H54 (cell line): ENCODE measurements at regions not wholly inside any gene's neighbourhood (a gene's known extent, or its start where the extent isn't known, plus 50 kb on each side); places are given as distances from the start of the nearest gene placed in this dataset.

Experiments used
- DNase-seq: peaks from one replicate; pipeline ENCODE4 v3.0.0; 2011; ENCODE audit warnings: low spot score, mixed read lengths; ENCODE audit not compliant: insufficient read length
- FAIRE-seq: peaks from 3 replicates; lab custom pipeline; 2011; peaks lifted over from hg19 to GRCh38; lab: Jason Lieb, UNC
- POLR2A ChIP-seq: IDR thresholded peaks from 2 replicates; pipeline ENCODE4 v1.6.1; 2011; ENCODE audit warnings: low read depth, mild to moderate bottlenecking, low read length

DNA sequence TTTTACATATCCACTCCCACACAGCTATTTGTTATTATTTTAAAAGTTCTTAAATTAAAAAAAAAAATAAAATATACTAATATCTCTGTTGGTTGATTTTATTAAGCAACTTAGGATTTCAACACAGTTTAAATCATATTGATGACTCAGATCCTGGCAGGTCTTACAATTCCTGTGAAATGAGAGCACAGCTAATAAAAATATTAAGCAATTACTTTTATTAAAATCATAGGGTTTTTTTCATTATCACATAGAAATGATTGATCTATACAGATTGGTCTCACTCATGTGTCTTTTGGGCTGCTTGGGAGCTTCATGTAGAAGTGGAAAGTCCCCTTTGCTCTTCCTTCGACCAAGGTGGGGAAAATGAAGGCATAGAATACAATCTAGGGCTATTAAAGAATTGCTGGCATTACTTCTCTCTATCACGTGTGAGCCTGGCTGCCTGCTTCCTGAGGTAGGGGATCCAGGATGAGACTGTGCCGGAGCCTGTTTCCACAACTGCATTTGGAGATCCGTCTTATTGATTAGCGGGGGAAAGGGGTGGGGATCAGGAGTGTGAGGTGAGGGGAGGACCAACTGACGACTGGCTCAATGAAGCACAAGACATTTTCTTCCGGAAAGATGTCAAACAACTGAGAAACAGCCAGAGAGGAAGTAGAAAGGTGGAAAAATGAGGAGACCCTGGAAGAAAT, 858.0 kb downstream of the USP25 start:
- DNase-seq (no peak), FAIRE-seq (no peak)
- TF ChIP-seq POLR2A: no peak

DNA sequence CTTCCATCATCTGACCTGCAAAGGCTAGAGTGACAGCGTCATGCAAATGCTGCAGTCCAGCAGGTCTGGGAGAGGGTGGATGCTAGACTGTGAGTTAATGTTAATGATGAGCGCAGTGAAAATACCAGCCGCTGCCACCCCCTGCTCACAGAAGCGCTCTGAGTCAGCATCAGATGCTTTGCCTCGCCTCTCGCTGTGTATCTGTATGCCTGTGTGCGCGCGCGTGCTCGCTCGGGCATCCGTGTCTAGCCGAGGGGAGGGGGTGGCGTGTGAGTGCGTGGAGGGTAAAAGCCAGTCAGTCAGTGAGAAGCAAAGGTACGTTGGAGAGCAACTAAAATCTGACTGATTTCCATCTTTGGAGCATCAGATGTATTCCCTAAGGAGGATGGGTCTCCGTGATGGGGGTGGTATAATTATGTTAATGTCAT, 858.7 kb downstream of the USP25 start:
- 0 out of 2 replicates have a peak, but pooled peaks have one; percentile 40 for TF ChIP-seq POLR2A
- DNase-seq (peak; percentile 57), FAIRE-seq (peak; percentile 99)

- no peak for DNase-seq
- peak; percentile 61 for FAIRE-seq
- no peak for TF ChIP-seq POLR2A
Measured at GRCh38 chr21:16589006-16589898, 859.5 kb downstream of the USP25 start.

DNA sequence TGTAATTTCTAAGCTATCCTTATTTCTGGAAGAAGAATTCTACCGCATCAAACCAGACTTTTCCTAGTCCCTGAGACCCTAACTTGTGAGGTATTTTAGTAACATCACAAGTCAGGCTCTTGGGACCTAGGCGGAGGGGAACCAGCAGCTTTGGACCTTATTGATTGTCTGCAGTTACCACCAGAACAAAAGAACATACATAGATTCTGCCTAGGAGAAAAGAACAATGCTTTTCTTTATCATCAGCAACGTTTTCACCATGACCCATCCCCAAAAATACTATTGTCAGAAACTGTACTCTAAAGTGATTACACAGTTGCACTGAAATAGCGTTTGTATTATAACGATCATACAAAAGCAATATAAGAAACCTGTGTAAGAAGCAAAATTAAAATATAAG, 860.4 kb downstream of the USP25 start:
- DNase-seq (no peak), FAIRE-seq (no peak)
- no peak for TF ChIP-seq POLR2A

DNA sequence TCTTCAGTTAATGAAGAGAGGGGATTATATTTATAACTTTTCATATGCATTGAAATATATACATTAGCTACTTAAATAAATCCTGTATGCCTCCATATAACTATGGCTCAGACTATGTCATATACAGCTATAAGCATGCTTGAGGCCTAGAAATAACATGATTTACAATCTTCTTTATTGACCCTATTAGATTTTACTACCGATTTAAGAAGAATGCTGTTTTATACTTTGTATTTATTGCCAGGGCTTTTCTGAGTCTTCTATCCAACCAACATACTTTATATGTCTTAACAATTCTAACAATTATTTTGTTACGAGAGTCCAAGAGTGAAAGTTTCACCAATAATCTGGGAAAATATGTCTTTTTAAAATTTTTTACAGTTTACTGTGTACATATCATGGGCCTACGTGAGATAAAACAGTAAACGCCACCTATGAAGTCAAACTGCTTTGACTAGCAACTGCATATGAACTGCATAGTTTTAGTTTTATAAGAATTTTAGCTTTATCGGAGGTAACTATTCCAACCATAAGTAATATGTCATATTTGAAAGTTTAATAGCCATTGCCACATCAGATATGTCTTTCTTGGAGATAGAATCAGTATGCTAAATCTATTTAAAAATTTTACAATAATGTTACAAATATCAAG, 861.0 kb downstream of the USP25 start:
- FAIRE-seq: no peak
- DNase-seq: no peak
- no peak for TF ChIP-seq POLR2A

GRCh38 chr21:16592381-16592780, 862.6 kb downstream of the USP25 start:
- DNase-seq (no peak), FAIRE-seq (no peak)
- no peak for TF ChIP-seq POLR2A

- FAIRE-seq (peak; percentile 69), DNase-seq (no peak)
Measured at GRCh38 chr21:16594191-16594590, 864.4 kb downstream of the USP25 start.

DNA sequence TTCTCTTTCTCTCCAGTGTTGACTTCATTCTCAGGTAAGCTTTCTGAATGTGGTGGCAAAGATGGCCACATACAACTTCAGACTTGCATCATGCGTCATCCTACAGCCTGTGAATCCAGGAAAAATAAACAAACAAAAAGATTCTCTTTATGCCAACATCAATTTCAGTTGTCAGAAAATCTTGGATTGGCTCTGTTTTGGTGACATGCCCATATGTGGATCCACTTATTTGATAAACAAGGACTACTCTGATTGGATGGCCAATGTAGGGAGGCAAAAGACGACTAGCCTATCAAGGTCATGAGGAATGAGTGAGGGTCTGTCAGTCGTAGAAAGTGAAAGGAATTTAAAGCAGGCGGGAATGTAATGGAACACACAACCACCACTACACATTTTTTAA, 866.6 kb downstream of the USP25 start:
- DNase-seq: no peak
- FAIRE-seq: no peak
- no peak for TF ChIP-seq POLR2A

More at GRCh38 chr21:16594191-16594590, 864.4 kb downstream of the USP25 start:
- no peak for TF ChIP-seq POLR2A

GRCh38 chr21:16597753-16598152, 868.0 kb downstream of the USP25 start:
- DNase-seq: no peak
- no peak for TF ChIP-seq POLR2A
- no peak for FAIRE-seq

GRCh38 chr21:16605597-16605996, 875.8 kb downstream of the USP25 start:
- no peak for TF ChIP-seq POLR2A
- no peak for FAIRE-seq
- DNase-seq: no peak

GRCh38 chr21:16606271-16606670, 876.5 kb downstream of the USP25 start:
- peak; percentile 73 for FAIRE-seq
- no peak for TF ChIP-seq POLR2A

GRCh38 chr21:16608209-16608830, 878.5 kb downstream of the USP25 start:
- no peak for TF ChIP-seq POLR2A
- FAIRE-seq (peak; percentile 66), DNase-seq (no peak)

More at GRCh38 chr21:16606271-16606670, 876.5 kb downstream of the USP25 start:
- DNase-seq: no peak

- TF ChIP-seq POLR2A: no peak
- DNase-seq (no peak), FAIRE-seq (no peak)
Measured at GRCh38 chr21:16619281-16619680, 889.5 kb downstream of the USP25 start.
